ENCODE measurements at regions not wholly inside any gene's neighbourhood (a gene's known extent, or its start where the extent isn't known, plus 50 kb on each side); places are given as distances from the start of the nearest gene placed in this dataset.

DNA sequence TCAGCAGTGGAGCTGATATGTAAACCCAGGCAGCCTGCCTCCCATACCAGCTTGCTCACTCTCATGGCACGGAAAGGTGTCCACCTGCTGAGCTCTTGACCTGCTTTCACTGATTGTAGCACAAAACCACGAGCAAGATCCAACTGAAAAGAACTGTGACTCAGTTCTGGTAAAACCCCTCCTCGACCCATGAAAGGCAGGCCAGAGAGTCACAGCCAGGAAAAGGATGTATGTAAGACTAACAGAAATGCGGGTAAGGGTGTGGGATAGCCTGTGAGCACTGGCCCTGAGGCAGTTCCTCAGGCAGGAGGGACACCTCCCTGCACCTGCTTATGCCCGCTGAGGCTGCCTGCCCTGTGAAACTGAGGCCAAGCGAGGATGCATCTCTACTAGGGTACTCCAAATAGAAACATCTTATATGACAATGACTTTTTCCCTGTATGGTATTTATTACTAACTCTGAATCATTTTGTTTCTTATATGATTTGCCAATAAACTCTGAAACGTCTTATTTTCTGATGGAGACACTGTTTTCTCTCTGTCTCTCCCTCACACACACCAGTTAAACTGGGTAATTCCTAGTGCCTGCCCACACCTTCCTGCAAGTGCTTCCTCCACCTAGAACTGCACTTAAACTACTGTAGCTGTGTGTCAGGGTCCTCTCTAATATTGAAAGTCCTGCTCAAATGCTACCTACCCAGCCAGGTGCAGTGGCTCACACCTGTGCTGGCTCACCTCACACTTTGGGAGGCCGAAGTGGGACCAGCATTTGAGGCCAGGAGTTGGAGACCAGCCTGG is 73.3 kb upstream of the GHITM start:
- no peak for TF ChIP-seq CTCF (IDR thresholded peaks at IDR 0.05; ENCODE audit: insufficient read depth, low read length, poor library complexity, severe bottlenecking)
- Histone ChIP-seq H3K36me3 (ENCODE audit: control insufficient read depth, insufficient read depth, low read length) (no peaks in the 10 kb centered on the region), H3K4me3 (ENCODE audit: low read depth, low read length) (no peak overlapping the region), H3K27me3 (ENCODE audit: control insufficient read depth, insufficient read depth, low read length) (no peaks in the 10 kb centered on the region)
- DNase-seq (ENCODE audit: low read depth) = no peak

DNA sequence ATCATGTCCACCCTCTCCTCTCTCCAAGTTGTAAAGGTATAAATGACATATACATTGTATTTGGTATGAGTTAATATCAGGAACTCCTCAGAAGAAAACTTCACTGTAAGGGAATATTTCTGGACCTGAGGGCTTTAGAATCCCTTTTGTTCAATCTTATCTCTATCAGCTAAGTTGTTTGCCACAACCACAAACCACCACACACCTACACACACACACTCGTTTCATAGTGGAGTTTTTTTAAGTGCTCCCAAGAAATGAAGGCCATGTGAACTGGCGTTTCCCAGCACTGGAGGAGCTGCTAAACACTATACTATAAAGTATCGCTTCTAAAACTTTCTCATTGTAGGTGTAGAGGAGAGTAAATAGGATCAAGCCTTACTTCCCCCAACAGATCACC is 64.8 kb upstream of the GHITM start:
- Histone ChIP-seq H3K4me3 (ENCODE audit: low read depth, low read length) (no peak overlapping the region), H3K36me3 (ENCODE audit: control insufficient read depth, insufficient read depth, low read length) (no peaks in the 10 kb centered on the region), H3K27me3 (ENCODE audit: control insufficient read depth, insufficient read depth, low read length) (no peaks in the 10 kb centered on the region)
- DNase-seq (ENCODE audit: low read depth) = no peak
- TF ChIP-seq CTCF (IDR thresholded peaks at IDR 0.05; ENCODE audit: insufficient read depth, low read length, poor library complexity, severe bottlenecking) = no peak

- TF ChIP-seq CTCF (IDR thresholded peaks at IDR 0.05; ENCODE audit: insufficient read depth, low read length, poor library complexity, severe bottlenecking) = no peak
- DNase-seq (ENCODE audit: low read depth) = no peak
- no peak overlapping the region for H3K4me3 ChIP-seq (ENCODE audit: low read depth, low read length)
- no peaks in the 10 kb centered on the region for H3K36me3 ChIP-seq (ENCODE audit: control insufficient read depth, insufficient read depth, low read length)
- H3K27me3 ChIP-seq (ENCODE audit: control insufficient read depth, insufficient read depth, low read length) = no peaks in the 10 kb centered on the region
These were observed 63.9 kb upstream of the GHITM start for GRCh38 chr10:84075226-84076046.

GRCh38 chr10:84076047-84076388 is 63.3 kb upstream of the GHITM start:
- peak; percentile 39 for DNase-seq (ENCODE audit: low read depth)
- H3K36me3 ChIP-seq (ENCODE audit: control insufficient read depth, insufficient read depth, low read length) = no peaks in the 10 kb centered on the region
- H3K4me3 ChIP-seq (ENCODE audit: low read depth, low read length) = no peak overlapping the region
- H3K27me3 ChIP-seq (ENCODE audit: control insufficient read depth, insufficient read depth, low read length) = no peaks in the 10 kb centered on the region
- TF ChIP-seq CTCF (IDR thresholded peaks at IDR 0.05; ENCODE audit: insufficient read depth, low read length, poor library complexity, severe bottlenecking) = no peak

DNA sequence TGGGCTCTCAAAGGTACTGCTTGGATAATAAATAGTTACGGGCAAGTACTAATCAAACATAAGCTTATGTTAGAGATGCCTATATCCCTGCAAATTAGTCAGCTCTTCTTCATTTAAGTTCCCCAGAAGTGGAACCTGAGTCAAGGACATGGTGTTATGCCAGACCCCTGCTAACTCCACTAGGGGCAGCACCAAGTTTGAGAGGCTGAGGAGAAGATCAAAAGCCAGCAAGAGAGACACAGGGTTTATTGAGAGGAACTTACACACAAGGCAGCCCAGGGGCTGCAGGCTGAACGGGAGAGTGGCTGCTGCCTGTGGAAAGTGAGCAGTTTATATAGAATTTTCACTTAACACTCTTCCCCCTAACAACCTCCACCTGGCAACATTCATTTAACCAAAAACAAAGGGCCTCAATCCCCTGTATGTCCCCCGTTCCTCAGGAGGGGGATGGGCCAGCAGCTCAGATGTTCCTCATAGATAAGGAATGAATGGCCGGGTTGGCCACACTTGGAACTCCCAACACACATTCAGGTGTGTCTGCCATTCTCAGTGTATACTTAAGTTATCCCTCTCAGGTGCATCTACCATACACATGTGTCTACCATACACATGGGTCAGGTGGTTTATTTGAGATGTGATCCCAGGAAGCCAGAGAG is 62.6 kb upstream of the GHITM start:
- peak; percentile 50 for TF ChIP-seq CTCF (IDR thresholded peaks at IDR 0.05; ENCODE audit: insufficient read depth, low read length, poor library complexity, severe bottlenecking)
- no peak for DNase-seq (ENCODE audit: low read depth)
- Histone ChIP-seq H3K36me3 (ENCODE audit: control insufficient read depth, insufficient read depth, low read length) (no peaks in the 10 kb centered on the region), H3K27me3 (ENCODE audit: control insufficient read depth, insufficient read depth, low read length) (no peaks in the 10 kb centered on the region), H3K4me3 (ENCODE audit: low read depth, low read length) (no peak overlapping the region)

Data from kidney epithelial cell (primary cell).